H1 (cell line): ENCODE measurements at regions not wholly inside any gene's neighbourhood (a gene's known extent, or its start where the extent isn't known, plus 50 kb on each side); places are given as distances from the start of the nearest gene placed in this dataset.
A peak's percentile ranks its signal among the peaks of the same experiment; 100 is the strongest.

ENCODE experiments used
- ASH2L ChIP-seq: fragments of 200-600, 300-600 bp; sonication (generic); IDR thresholded peaks from one replicate; pipeline ENCODE4 v1.7.1; 2017; ENCODE audit warnings: low read length
- ATF2 ChIP-seq: IDR thresholded peaks from 2 replicates; pipeline ENCODE4 v1.6.1; 2012; ENCODE audit warnings: low read length, inconsistent platforms
- ATF3 ChIP-seq: IDR thresholded peaks from 2 replicates; pipeline ENCODE4 v1.6.1; 2011; ENCODE audit warnings: low read depth, mild to moderate bottlenecking, low read length; ENCODE audit not compliant: insufficient read depth
- BRCA1 ChIP-seq: IDR thresholded peaks from 2 replicates; pipeline ENCODE4 v1.6.1; 2012; ENCODE audit warnings: low read depth, low read length, improper control_type of control experiment
- CBX8 ChIP-seq: fragments of 300-800, 300-1000 bp; sonication (generic); IDR thresholded peaks from 2 replicates; pipeline ENCODE4 v1.7.1; 2016; ENCODE audit warnings: low read depth, low read length, borderline replicate concordance
- CEBPB ChIP-seq: IDR thresholded peaks from 2 replicates; pipeline ENCODE4 v1.6.1; 2012; ENCODE audit warnings: low read depth, low read length
- E2F6 ChIP-seq: IDR thresholded peaks from 2 replicates; pipeline ENCODE4 v1.6.1; 2012; ENCODE audit warnings: inconsistent platforms
- FOSL1 ChIP-seq: IDR thresholded peaks from 2 replicates; pipeline ENCODE4 v1.6.1; 2011; ENCODE audit warnings: mild to moderate bottlenecking, low read depth, low read length, moderate library complexity; ENCODE audit not compliant: insufficient read depth
- GABPA ChIP-seq: IDR thresholded peaks from 2 replicates; pipeline ENCODE4 v1.6.1; 2011; ENCODE audit warnings: mild to moderate bottlenecking, low read length, moderate library complexity, borderline replicate concordance; ENCODE audit not compliant: insufficient read depth
- KDM1A ChIP-seq: fragments of 200-600, 300-600 bp; sonication (generic); IDR thresholded peaks from 2 replicates; pipeline ENCODE4 v1.7.1; 2016; ENCODE audit warnings: mild to moderate bottlenecking, low read length, borderline replicate concordance
- NANOG ChIP-seq: IDR thresholded peaks from 2 replicates; pipeline ENCODE4 v1.6.1; 2011; ENCODE audit warnings: low read length, low read depth, mild to moderate bottlenecking, inconsistent platforms; ENCODE audit not compliant: insufficient read depth, poor library complexity, severe bottlenecking
- PHF8 ChIP-seq: fragments of 200-600 bp; sonication (generic); conservative IDR thresholded peaks from 2 replicates; pipeline ENCODE4 v1.7.1; 2012; ENCODE audit warnings: low read depth, mild to moderate bottlenecking, inconsistent platforms, low read length, moderate library complexity
- RXRA ChIP-seq: IDR thresholded peaks from 2 replicates; pipeline ENCODE4 v1.6.1; 2011; ENCODE audit warnings: low read depth, mild to moderate bottlenecking, low read length, moderate library complexity; ENCODE audit not compliant: insufficient read depth
- SAP30 ChIP-seq: fragments of 300-600 bp; sonication (generic); IDR thresholded peaks from 2 replicates; pipeline ENCODE4 v1.7.1; 2012; ENCODE audit warnings: low read length, moderate library complexity, mild to moderate bottlenecking, inconsistent platforms; ENCODE audit not compliant: insufficient read depth, insufficient replicate concordance
- SIRT6 ChIP-seq: IDR thresholded peaks from one replicate; pipeline ENCODE4 v1.7.1; 2012; ENCODE audit warnings: low read length, inconsistent platforms
- TBP ChIP-seq: IDR thresholded peaks from 2 replicates; pipeline ENCODE4 v1.6.1; 2011; ENCODE audit warnings: low read depth, low read length, improper control_type of control experiment
- TCF12 ChIP-seq: IDR thresholded peaks from 2 replicates; pipeline ENCODE4 v1.6.1; 2011; ENCODE audit warnings: low read depth, mild to moderate bottlenecking, low read length
- USF2 ChIP-seq: IDR thresholded peaks from 2 replicates; pipeline ENCODE4 v1.6.1; 2011; ENCODE audit warnings: low read length, improper control_type of control experiment
- ZNF274 ChIP-seq: IDR thresholded peaks from 2 replicates; pipeline ENCODE4 v1.7.0; 2012; ENCODE audit warnings: low read length, borderline replicate concordance; ENCODE audit errors: extremely low read depth

- TF ChIP-seq NANOG, result peak; percentile 18
- TF ChIP-seq CBX8, result no peak
- no peak for TF ChIP-seq BRCA1
- TF ChIP-seq ATF3, result no peak
- TF ChIP-seq ASH2L, result peak; percentile 53
- TF ChIP-seq PHF8, result no peak
- no peak for TF ChIP-seq ZNF274
- no peak for TF ChIP-seq CEBPB
- TF ChIP-seq TBP, result no peak
- TF ChIP-seq ATF2, result no peak
- no peak for TF ChIP-seq USF2
- TF ChIP-seq RXRA, result no peak
- no peak for TF ChIP-seq TCF12
- TF ChIP-seq SIRT6, result no peak
- no peak for TF ChIP-seq FOSL1
- TF ChIP-seq KDM1A, result 0 out of 2 replicates have a peak, but pooled peaks have one; percentile 29
- TF ChIP-seq SAP30, result no peak
- TF ChIP-seq GABPA, result no peak
- TF ChIP-seq E2F6, result no peak
Measured at GRCh38 chr6:106804346-106805335, 169.9 kb downstream of the CD24 start (continued).
